ENCODE measurements at regions not wholly inside any gene's neighbourhood (a gene's known extent, or its start where the extent isn't known, plus 50 kb on each side); places are given as distances from the start of the nearest gene placed in this dataset.

DNA sequence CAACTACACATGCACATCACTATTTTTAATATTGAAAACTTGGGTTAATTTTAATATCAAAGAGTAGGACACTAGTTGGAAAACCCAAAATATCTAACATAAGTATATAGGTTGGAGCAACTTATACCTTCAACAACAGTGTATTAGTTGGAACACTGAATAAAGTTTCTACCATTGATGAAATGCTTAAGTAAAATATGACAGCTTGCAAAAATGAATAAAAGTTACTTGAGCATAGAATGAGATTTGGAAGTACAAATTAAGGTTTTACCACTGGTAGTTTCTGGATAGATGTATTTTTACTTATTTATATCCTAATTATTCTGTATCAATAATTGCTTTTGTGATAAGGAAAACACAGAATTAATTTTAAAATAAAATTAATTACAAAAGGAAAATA is 1079.6 kb downstream of the ADGRL3 start:
- H3K79me2 ChIP-seq (ENCODE audit: control insufficient read depth, insufficient read depth, low read length, poor library complexity): no peaks in the 10 kb centered on the region
- H3K36me3 ChIP-seq (ENCODE audit: control insufficient read depth in 1 of 2, insufficient read depth in 2 of 2, low read length in 2 of 2): no peaks in the 10 kb centered on the region
- no peaks in the 10 kb centered on the region for H3K79me1 ChIP-seq (ENCODE audit: low read length)
- no peak overlapping the region for H3K4me2 ChIP-seq (ENCODE audit: low read length)
- no peak overlapping the region for H4K8ac ChIP-seq (ENCODE audit: low read depth, low read length)
- no peak overlapping the region for H2AFZ ChIP-seq (ENCODE audit: insufficient read depth, low read length, poor library complexity)
- H2AK5ac ChIP-seq (ENCODE audit: low read length): no peak overlapping the region
- no peak overlapping the region for H2BK5ac ChIP-seq (ENCODE audit: low read depth, low read length, poor library complexity)
- H4K12ac ChIP-seq (ENCODE audit: low read depth, low read length): no peak overlapping the region
- no peak overlapping the region for H3K23ac ChIP-seq (ENCODE audit: low read length)
- no peak overlapping the region for H3K4me3 ChIP-seq (ENCODE audit: low read depth, low read length)
- H2BK120ac ChIP-seq (ENCODE audit: insufficient read depth, low read length, poor library complexity): no peak overlapping the region
- H3K9me3 ChIP-seq (ENCODE audit: insufficient read depth, low read depth, low read length): no peaks in the 10 kb centered on the region
- no peak for DNase-seq
- H3K9ac ChIP-seq (ENCODE audit: low read length): no peak overlapping the region
- H3K4ac ChIP-seq (ENCODE audit: low read depth, low read length): no peak overlapping the region
- H3K4me1 ChIP-seq (ENCODE audit: control insufficient read depth in 1 of 2, insufficient read depth in 2 of 2, low read length in 2 of 2): no peaks in the 10 kb centered on the region
- no peak overlapping the region for H3K14ac ChIP-seq (ENCODE audit: low read length)
- no peak overlapping the region for H3K27ac ChIP-seq (ENCODE audit: low read depth, low read length)
- H4K91ac ChIP-seq (ENCODE audit: low read depth, low read length): no peak overlapping the region
- no peak overlapping the region for H2BK12ac ChIP-seq (ENCODE audit: low read length)
- H3K18ac ChIP-seq (ENCODE audit: low read length): no peak overlapping the region
- no peaks in the 10 kb centered on the region for H3K27me3 ChIP-seq (ENCODE audit: insufficient read depth, low read length)

DNA sequence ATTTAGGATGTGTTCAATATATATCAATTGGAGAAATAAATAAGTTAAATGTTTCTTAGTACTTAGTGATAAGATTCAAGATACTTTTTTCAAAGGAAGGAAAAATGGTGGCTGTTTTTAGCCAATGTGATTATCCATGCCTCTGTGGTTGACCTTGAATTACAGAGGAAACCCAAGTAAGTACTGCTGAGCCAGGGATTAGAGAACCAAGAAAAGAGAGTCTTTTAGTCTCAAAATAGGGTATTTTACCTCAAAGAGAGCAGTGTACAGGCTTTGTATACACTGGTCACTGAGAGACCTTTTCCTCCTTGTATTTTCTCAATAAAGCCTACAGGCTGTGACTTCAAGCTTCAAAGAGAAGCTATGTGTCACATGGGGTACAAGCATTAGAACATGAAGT is 1075.3 kb downstream of the ADGRL3 start:
- no peak overlapping the region for H2BK5ac ChIP-seq (ENCODE audit: low read depth, low read length, poor library complexity)
- no peaks in the 10 kb centered on the region for H3K27me3 ChIP-seq (ENCODE audit: insufficient read depth, low read length)

DNA sequence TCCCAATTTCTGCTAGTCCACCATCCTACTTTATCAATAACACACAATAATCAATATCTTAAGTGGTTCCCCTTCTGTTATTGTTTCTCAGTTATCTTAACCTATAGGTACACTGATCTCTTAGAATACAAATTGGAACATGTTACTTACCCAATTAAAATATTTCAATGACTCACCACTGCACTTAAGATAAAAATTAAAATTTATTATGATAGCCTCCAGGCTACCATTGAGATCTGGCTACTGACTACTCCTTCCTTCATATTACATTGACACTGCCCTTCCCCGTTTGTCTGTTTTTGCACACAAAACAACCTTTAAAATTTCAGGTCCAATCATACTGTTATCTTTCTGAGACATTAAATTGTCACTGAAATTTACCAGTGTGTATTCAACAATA is 1074.7 kb downstream of the ADGRL3 start:
- no peaks in the 10 kb centered on the region for H3K79me2 ChIP-seq (ENCODE audit: control insufficient read depth, insufficient read depth, low read length, poor library complexity)
- no peak overlapping the region for H3K9ac ChIP-seq (ENCODE audit: low read length)
- no peak overlapping the region for H2AK5ac ChIP-seq (ENCODE audit: low read length)
- H4K91ac ChIP-seq (ENCODE audit: low read depth, low read length): no peak overlapping the region
- no peak overlapping the region for H3K23ac ChIP-seq (ENCODE audit: low read length)
- H3K79me1 ChIP-seq (ENCODE audit: low read length): no peaks in the 10 kb centered on the region
- no peaks in the 10 kb centered on the region for H3K4me1 ChIP-seq (ENCODE audit: control insufficient read depth in 1 of 2, insufficient read depth in 2 of 2, low read length in 2 of 2)
- H3K4me2 ChIP-seq (ENCODE audit: low read length): no peak overlapping the region
- H4K12ac ChIP-seq (ENCODE audit: low read depth, low read length): no peak overlapping the region
- H3K36me3 ChIP-seq (ENCODE audit: control insufficient read depth in 1 of 2, insufficient read depth in 2 of 2, low read length in 2 of 2): no peaks in the 10 kb centered on the region
- H2BK12ac ChIP-seq (ENCODE audit: low read length): no peak overlapping the region
- H3K27me3 ChIP-seq (ENCODE audit: insufficient read depth, low read length): no peaks in the 10 kb centered on the region
- no peak overlapping the region for H3K4ac ChIP-seq (ENCODE audit: low read depth, low read length)
- no peak overlapping the region for H4K8ac ChIP-seq (ENCODE audit: low read depth, low read length)
- no CpG with 5 or more reads among the region's 1 CpG for WGBS (ENCODE audit: extremely low coverage, insufficient coverage, insufficient read length)
- no peak overlapping the region for H3K18ac ChIP-seq (ENCODE audit: low read length)
- H2BK120ac ChIP-seq (ENCODE audit: insufficient read depth, low read length, poor library complexity): no peak overlapping the region
- H3K9me3 ChIP-seq (ENCODE audit: insufficient read depth, low read depth, low read length): no peaks in the 10 kb centered on the region
- H3K4me3 ChIP-seq (ENCODE audit: low read depth, low read length): no peak overlapping the region
- no peak for DNase-seq
- no peak overlapping the region for H3K27ac ChIP-seq (ENCODE audit: low read depth, low read length)
- no peak overlapping the region for H2BK5ac ChIP-seq (ENCODE audit: low read depth, low read length, poor library complexity)
- no peak overlapping the region for H2AFZ ChIP-seq (ENCODE audit: insufficient read depth, low read length, poor library complexity)
- no peak overlapping the region for H3K14ac ChIP-seq (ENCODE audit: low read length)

More for the DNA sequence above, 1075.3 kb downstream of the ADGRL3 start:
- DNase-seq: no peak
- Histone ChIP-seq H3K9me3 (ENCODE audit: insufficient read depth, low read depth, low read length) (no peaks in the 10 kb centered on the region), H3K4me1 (ENCODE audit: control insufficient read depth in 1 of 2, insufficient read depth in 2 of 2, low read length in 2 of 2) (no peaks in the 10 kb centered on the region), H3K14ac (ENCODE audit: low read length) (no peak overlapping the region), H3K9ac (ENCODE audit: low read length) (no peak overlapping the region), H3K4me3 (ENCODE audit: low read depth, low read length) (no peak overlapping the region), H4K91ac (ENCODE audit: low read depth, low read length) (no peak overlapping the region), H3K36me3 (ENCODE audit: control insufficient read depth in 1 of 2, insufficient read depth in 2 of 2, low read length in 2 of 2) (no peaks in the 10 kb centered on the region), H2AFZ (ENCODE audit: insufficient read depth, low read length, poor library complexity) (no peak overlapping the region), H2AK5ac (ENCODE audit: low read length) (no peak overlapping the region), H2BK120ac (ENCODE audit: insufficient read depth, low read length, poor library complexity) (no peak overlapping the region), H3K79me2 (ENCODE audit: control insufficient read depth, insufficient read depth, low read length, poor library complexity) (no peaks in the 10 kb centered on the region), H4K8ac (ENCODE audit: low read depth, low read length) (no peak overlapping the region), H3K27ac (ENCODE audit: low read depth, low read length) (no peak overlapping the region), H3K79me1 (ENCODE audit: low read length) (no peaks in the 10 kb centered on the region), H3K23ac (ENCODE audit: low read length) (no peak overlapping the region), H3K4ac (ENCODE audit: low read depth, low read length) (no peak overlapping the region), H3K4me2 (ENCODE audit: low read length) (no peak overlapping the region), H3K18ac (ENCODE audit: low read length) (no peak overlapping the region), H2BK12ac (ENCODE audit: low read length) (no peak overlapping the region), H4K12ac (ENCODE audit: low read depth, low read length) (no peak overlapping the region)

DNA sequence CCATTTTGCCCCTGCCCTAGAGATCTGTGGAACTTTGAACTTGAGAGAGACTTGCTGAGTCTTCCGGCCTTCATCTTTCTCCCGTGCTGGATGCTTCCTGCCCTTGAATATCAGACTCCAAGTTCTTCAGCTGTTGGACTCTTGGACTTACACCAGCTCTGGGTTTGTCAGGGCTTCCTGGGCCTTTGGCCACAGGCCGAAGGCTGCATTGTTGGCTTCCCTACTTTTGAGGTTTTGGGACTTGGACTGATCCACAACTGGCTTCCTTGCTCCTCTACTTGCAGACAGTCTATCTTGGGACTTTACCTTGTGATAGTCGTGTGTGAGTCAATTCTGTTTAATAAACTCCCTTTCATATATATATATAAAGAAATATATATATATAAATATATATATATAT is 1071.0 kb downstream of the ADGRL3 start:
- no peak overlapping the region for H3K14ac ChIP-seq (ENCODE audit: low read length)
- no peak overlapping the region for H3K4ac ChIP-seq (ENCODE audit: low read depth, low read length)
- no peak overlapping the region for H2BK5ac ChIP-seq (ENCODE audit: low read depth, low read length, poor library complexity)
- no peak overlapping the region for H2BK120ac ChIP-seq (ENCODE audit: insufficient read depth, low read length, poor library complexity)
- no peak overlapping the region for H2AFZ ChIP-seq (ENCODE audit: insufficient read depth, low read length, poor library complexity)
- no peaks in the 10 kb centered on the region for H3K36me3 ChIP-seq (ENCODE audit: control insufficient read depth in 1 of 2, insufficient read depth in 2 of 2, low read length in 2 of 2)
- no CpG with 5 or more reads among the region's 4 CpGs for WGBS (ENCODE audit: extremely low coverage, insufficient coverage, insufficient read length)
- no peaks in the 10 kb centered on the region for H3K27me3 ChIP-seq (ENCODE audit: insufficient read depth, low read length)
- H3K27ac ChIP-seq (ENCODE audit: low read depth, low read length): no peak overlapping the region
- no peak overlapping the region for H4K12ac ChIP-seq (ENCODE audit: low read depth, low read length)
- H3K4me1 ChIP-seq (ENCODE audit: control insufficient read depth in 1 of 2, insufficient read depth in 2 of 2, low read length in 2 of 2): no peaks in the 10 kb centered on the region
- no peak overlapping the region for H3K23ac ChIP-seq (ENCODE audit: low read length)
- H3K18ac ChIP-seq (ENCODE audit: low read length): no peak overlapping the region
- H3K79me1 ChIP-seq (ENCODE audit: low read length): no peaks in the 10 kb centered on the region
- no peak overlapping the region for H4K8ac ChIP-seq (ENCODE audit: low read depth, low read length)
- no peak overlapping the region for H2AK5ac ChIP-seq (ENCODE audit: low read length)
- H3K4me3 ChIP-seq (ENCODE audit: low read depth, low read length): no peak overlapping the region
- H3K9me3 ChIP-seq (ENCODE audit: insufficient read depth, low read depth, low read length): no peaks in the 10 kb centered on the region
- no peak overlapping the region for H3K9ac ChIP-seq (ENCODE audit: low read length)
- H3K79me2 ChIP-seq (ENCODE audit: control insufficient read depth, insufficient read depth, low read length, poor library complexity): no peaks in the 10 kb centered on the region
- H2BK12ac ChIP-seq (ENCODE audit: low read length): no peak overlapping the region
- H3K4me2 ChIP-seq (ENCODE audit: low read length): no peak overlapping the region
- H4K91ac ChIP-seq (ENCODE audit: low read depth, low read length): no peak overlapping the region
- no peak for DNase-seq

DNA sequence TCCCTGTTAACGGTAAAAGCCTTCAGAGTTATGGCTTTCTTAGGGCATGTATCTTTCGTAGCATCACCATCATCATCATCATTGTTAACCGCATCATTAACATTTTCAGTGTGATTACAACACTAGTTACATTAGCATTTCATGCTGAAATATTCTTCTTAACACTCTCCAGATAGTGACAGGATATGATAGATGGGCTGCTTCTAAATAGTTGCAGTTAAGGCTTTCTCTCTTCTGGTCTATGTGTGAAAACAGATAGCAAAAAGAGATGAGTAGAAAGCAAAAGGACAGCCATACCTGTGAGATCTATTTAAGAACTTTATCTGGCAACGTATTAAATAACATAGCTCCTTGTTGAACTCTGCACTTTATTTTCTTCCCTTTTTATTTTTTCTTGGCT is 1069.8 kb downstream of the ADGRL3 start:
- H3K27ac ChIP-seq (ENCODE audit: low read depth, low read length): no peak overlapping the region
- no CpG with 5 or more reads among the region's 4 CpGs for WGBS (ENCODE audit: extremely low coverage, insufficient coverage, insufficient read length)
- H2BK120ac ChIP-seq (ENCODE audit: insufficient read depth, low read length, poor library complexity): no peak overlapping the region

More for the DNA sequence above, 1069.8 kb downstream of the ADGRL3 start:
- Histone ChIP-seq H3K9me3 (ENCODE audit: insufficient read depth, low read depth, low read length) (no peaks in the 10 kb centered on the region), H2BK5ac (ENCODE audit: low read depth, low read length, poor library complexity) (no peak overlapping the region), H2BK12ac (ENCODE audit: low read length) (no peak overlapping the region), H3K4ac (ENCODE audit: low read depth, low read length) (no peak overlapping the region), H3K79me2 (ENCODE audit: control insufficient read depth, insufficient read depth, low read length, poor library complexity) (no peaks in the 10 kb centered on the region), H2AK5ac (ENCODE audit: low read length) (no peak overlapping the region), H3K18ac (ENCODE audit: low read length) (no peak overlapping the region), H4K8ac (ENCODE audit: low read depth, low read length) (no peak overlapping the region), H4K91ac (ENCODE audit: low read depth, low read length) (no peak overlapping the region), H3K36me3 (ENCODE audit: control insufficient read depth in 1 of 2, insufficient read depth in 2 of 2, low read length in 2 of 2) (no peaks in the 10 kb centered on the region), H3K14ac (ENCODE audit: low read length) (no peak overlapping the region), H4K12ac (ENCODE audit: low read depth, low read length) (no peak overlapping the region), H2AFZ (ENCODE audit: insufficient read depth, low read length, poor library complexity) (no peak overlapping the region), H3K4me3 (ENCODE audit: low read depth, low read length) (no peak overlapping the region), H3K23ac (ENCODE audit: low read length) (no peak overlapping the region), H3K9ac (ENCODE audit: low read length) (no peak overlapping the region), H3K4me1 (ENCODE audit: control insufficient read depth in 1 of 2, insufficient read depth in 2 of 2, low read length in 2 of 2) (no peaks in the 10 kb centered on the region), H3K4me2 (ENCODE audit: low read length) (no peak overlapping the region), H3K79me1 (ENCODE audit: low read length) (no peaks in the 10 kb centered on the region), H3K27me3 (ENCODE audit: insufficient read depth, low read length) (no peaks in the 10 kb centered on the region)
- DNase-seq: no peak

All from trophoblast cell (in vitro differentiated cells and primary cell).